ENCODE measurements at regions not wholly inside any gene's neighbourhood (a gene's known extent, or its start where the extent isn't known, plus 50 kb on each side); places are given as distances from the start of the nearest gene placed in this dataset.

GRCh38 chr21:24895885-24896734 is 711.2 kb downstream of the MRPL39 start:
- intact Hi-C loops (cut with micrococcal nuclease): no loop called here
- Histone ChIP-seq H4K20me1 (replicated peaks; ENCODE audit: control insufficient read depth, extremely low read depth, insufficient read depth, low read length) (no peaks in the 10 kb centered on the region), H3K4me3 (replicated peaks in 1 of 3; ENCODE audit: insufficient read depth in 1 of 3, low read depth in 1 of 3, low read length in 3 of 3) (no peak overlapping the region), H3K9me3 (replicated peaks; ENCODE audit: control insufficient read depth, insufficient read depth, low read length) (peaks cover 2% of the 10 kb centered on the region), H3K4me1 (ENCODE audit: control insufficient read depth, extremely low read depth, insufficient read depth, low read length) (no peaks in the 10 kb centered on the region), H2AFZ (ENCODE audit: low read depth, low read length) (no peak overlapping the region), H3K4me2 (ENCODE audit: insufficient read depth, low read length) (no peak overlapping the region), H3K27ac (ENCODE audit: insufficient read depth, low read depth, low read length) (no peak overlapping the region), H3K27me3 (ENCODE audit: control insufficient read depth in 2 of 2, insufficient read depth in 2 of 2, low read length in 2 of 2) (no peaks in the 10 kb centered on the region), H3K9ac (replicated peaks; ENCODE audit: extremely low read depth, insufficient read depth, low read length) (no peak overlapping the region), H3K9me1 (replicated peaks; ENCODE audit: control insufficient read depth, extremely low read depth, insufficient read depth, low read length) (no peaks in the 10 kb centered on the region), H3K79me2 (ENCODE audit: control insufficient read depth, insufficient read depth, low read length) (no peaks in the 10 kb centered on the region), H3K36me3 (ENCODE audit: control insufficient read depth in 2 of 2, extremely low read depth in 1 of 2, insufficient read depth in 2 of 2, low read length in 2 of 2) (no peaks in the 10 kb centered on the region)
- POLR2A ChIA-PET: no interaction called here
- CTCF ChIA-PET: no interaction called here
- dilution Hi-C loops (cut with MboI; ENCODE audit: extremely low pct_ligation_motif_present, low sequenced_read_pairs): no loop called here
- no TSS peak for BruUV-seq (replicated peaks)
- FAIRE-seq (no peak), DNase-seq (ENCODE audit: low read depth, low spot score) (no peak)
- TF ChIP-seq, protein P1, sequence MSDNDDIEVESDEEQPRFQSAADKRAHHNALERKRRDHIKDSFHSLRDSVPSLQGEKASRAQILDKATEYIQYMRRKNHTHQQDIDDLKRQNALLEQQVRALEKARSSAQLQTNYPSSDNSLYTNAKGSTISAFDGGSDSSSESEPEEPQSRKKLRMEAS (IDR thresholded peaks at IDR 0.05; ENCODE audit: insufficient read depth, insufficient read length): no peak
- TF ChIP-seq JUN (IDR thresholded peaks at IDR 0.05; ENCODE audit: borderline replicate concordance, insufficient read depth, insufficient read length, low read depth): no peak
- TF ChIP-seq EZH2 (IDR thresholded peaks at IDR 0.05; ENCODE audit: borderline replicate concordance, low read depth, low read length, severe bottlenecking): no peak
- no peak for TF ChIP-seq POLR2AphosphoS5 (IDR thresholded peaks at IDR 0.05; ENCODE audit: insufficient read depth, low read depth, low read length)
- no peak for TF ChIP-seq MYC (IDR thresholded peaks at IDR 0.05; ENCODE audit: low read depth, low read length)
- no peak for TF ChIP-seq FOS (IDR thresholded peaks at IDR 0.05; ENCODE audit: borderline replicate concordance, insufficient read depth, low read length)
- no peak for TF ChIP-seq POLR2A (IDR thresholded peaks at IDR 0.05; ENCODE audit: low read depth, low read length)
- TF ChIP-seq CTCF (IDR thresholded peaks at IDR 0.05; ENCODE audit: extremely low read depth in 1 of 2, insufficient read depth in 1 of 2, low read depth in 1 of 2, low read length in 2 of 2): no peak
- no peak for TF ChIP-seq GATA2 (IDR thresholded peaks at IDR 0.05; ENCODE audit: insufficient read depth, insufficient read length, low read depth, low read length)

Data from endothelial cell of umbilical vein (primary cell).